ENCODE measurements at regions not wholly inside any gene's neighbourhood (a gene's known extent, or its start where the extent isn't known, plus 50 kb on each side); places are given as distances from the start of the nearest gene placed in this dataset.

DNA sequence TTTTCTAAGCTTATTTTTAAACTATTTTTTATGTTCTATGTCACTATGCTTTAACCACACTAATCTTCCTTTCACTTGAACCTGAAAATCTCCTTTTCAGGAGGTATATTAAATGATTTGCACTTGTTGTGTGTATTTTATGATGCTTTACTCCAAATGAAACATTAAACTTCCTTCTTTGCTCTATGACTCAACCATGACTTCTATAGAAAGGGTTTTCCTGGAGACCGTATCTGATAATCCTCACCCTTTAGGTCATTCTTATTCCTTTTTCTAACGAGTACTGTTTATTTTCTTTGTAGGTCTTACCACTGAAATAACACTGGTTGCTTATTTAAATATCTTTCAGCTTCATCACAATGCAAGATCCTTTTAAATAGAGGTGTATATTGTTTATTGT, 1163.2 kb downstream of the PCDH18 start:
- TF ChIP-seq, protein P1, sequence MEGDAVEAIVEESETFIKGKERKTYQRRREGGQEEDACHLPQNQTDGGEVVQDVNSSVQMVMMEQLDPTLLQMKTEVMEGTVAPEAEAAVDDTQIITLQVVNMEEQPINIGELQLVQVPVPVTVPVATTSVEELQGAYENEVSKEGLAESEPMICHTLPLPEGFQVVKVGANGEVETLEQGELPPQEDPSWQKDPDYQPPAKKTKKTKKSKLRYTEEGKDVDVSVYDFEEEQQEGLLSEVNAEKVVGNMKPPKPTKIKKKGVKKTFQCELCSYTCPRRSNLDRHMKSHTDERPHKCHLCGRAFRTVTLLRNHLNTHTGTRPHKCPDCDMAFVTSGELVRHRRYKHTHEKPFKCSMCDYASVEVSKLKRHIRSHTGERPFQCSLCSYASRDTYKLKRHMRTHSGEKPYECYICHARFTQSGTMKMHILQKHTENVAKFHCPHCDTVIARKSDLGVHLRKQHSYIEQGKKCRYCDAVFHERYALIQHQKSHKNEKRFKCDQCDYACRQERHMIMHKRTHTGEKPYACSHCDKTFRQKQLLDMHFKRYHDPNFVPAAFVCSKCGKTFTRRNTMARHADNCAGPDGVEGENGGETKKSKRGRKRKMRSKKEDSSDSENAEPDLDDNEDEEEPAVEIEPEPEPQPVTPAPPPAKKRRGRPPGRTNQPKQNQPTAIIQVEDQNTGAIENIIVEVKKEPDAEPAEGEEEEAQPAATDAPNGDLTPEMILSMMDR (IDR thresholded peaks at IDR 0.05; ENCODE audit: insufficient read depth, low read length, poor library complexity, severe bottlenecking): no peak
- no peak for TF ChIP-seq EZH2phosphoT487 (conservative IDR thresholded peaks at IDR 0.05; ENCODE audit: low read length)

Data from SU-DHL-6 (cell line).